ENCODE measurements at regions not wholly inside any gene's neighbourhood (a gene's known extent, or its start where the extent isn't known, plus 50 kb on each side); places are given as distances from the start of the nearest gene placed in this dataset.

DNA sequence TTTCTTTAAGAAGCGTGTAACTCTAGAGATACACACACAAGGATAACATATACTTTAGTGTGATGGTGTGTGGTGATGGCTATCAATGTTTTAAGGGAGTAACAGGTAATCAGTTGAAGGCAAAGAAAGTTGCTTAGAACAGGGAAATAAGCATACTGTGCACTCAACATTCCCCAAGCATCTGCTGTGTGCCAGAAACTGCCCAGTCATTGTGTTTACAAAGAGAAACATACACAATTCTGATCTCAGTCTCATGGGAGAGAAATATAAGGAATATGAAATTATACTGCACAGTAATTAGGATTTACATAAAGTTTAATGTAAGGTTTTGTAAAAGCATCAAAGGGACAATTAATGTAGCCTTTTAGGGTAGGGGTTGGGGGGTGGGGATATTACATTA, 224.1 kb upstream of the TYRP1 start:
- no peaks in the 10 kb centered on the region for H3K4me1 ChIP-seq
- H3K4me3 ChIP-seq, result no peak overlapping the region
- H3K27ac ChIP-seq, result no peak overlapping the region
- H3K27me3 ChIP-seq, result no peaks in the 10 kb centered on the region
- 92 to 97% methylated on average over 1 of the region's 1 CpG for WGBS, 2 donors
- no peaks in the 10 kb centered on the region for H3K36me3 ChIP-seq (ENCODE audit: low read depth, missing control alignments)
- intact Hi-C loops (cut with DNase I; ENCODE audit: low total_unique reads), result no loop called here
- DNase-seq, result no peak
- TF ChIP-seq POLR2A (IDR thresholded peaks at IDR 0.05), result no peak
- TF ChIP-seq, protein P1, sequence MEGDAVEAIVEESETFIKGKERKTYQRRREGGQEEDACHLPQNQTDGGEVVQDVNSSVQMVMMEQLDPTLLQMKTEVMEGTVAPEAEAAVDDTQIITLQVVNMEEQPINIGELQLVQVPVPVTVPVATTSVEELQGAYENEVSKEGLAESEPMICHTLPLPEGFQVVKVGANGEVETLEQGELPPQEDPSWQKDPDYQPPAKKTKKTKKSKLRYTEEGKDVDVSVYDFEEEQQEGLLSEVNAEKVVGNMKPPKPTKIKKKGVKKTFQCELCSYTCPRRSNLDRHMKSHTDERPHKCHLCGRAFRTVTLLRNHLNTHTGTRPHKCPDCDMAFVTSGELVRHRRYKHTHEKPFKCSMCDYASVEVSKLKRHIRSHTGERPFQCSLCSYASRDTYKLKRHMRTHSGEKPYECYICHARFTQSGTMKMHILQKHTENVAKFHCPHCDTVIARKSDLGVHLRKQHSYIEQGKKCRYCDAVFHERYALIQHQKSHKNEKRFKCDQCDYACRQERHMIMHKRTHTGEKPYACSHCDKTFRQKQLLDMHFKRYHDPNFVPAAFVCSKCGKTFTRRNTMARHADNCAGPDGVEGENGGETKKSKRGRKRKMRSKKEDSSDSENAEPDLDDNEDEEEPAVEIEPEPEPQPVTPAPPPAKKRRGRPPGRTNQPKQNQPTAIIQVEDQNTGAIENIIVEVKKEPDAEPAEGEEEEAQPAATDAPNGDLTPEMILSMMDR (IDR thresholded peaks at IDR 0.05), result no peak
- no peaks in the 10 kb centered on the region for H3K9me3 ChIP-seq

DNA sequence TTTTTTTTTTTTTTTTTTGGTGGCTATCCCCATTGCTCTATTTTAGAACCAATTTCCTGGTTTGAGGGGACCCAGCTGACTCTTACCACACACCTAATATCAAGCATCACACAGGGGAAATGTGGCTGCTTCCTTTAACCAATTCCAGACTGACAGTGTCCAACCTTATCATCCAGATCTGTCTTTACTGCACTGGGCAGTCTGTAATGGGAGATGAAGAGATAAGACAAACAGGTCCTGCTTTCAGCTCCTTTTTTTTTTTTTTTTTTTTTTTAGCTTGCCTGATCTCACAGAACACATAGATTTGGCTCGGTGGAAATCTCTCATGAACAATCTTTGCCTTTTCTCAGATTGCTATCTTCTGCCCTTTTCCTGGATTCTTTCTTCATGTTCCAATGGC, 198.8 kb upstream of the TYRP1 start:
- WGBS, 2 donors, result 91 to 92% methylated on average over 1 of the region's 1 CpG
- intact Hi-C loops (cut with DNase I; ENCODE audit: low total_unique reads), result no loop called here
- no peak for DNase-seq

DNA sequence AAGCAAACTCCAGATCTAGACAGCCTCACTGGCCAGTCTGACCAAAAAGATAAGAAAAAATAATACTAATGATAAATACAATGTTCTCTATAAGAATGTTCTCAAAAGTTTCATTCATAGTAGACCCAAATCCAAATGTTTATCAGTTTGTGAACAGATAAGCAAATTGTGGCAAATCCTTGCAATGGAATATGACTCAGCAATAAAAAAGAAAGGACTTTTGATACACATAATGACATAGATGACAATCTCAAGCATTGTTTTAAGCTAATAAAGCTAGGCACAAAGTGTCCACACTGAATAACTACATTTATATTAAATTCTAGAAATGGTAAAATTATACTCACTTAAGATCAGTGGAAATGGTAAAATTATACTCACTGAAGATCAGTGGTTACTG, 195.4 kb upstream of the TYRP1 start:
- no peaks in the 10 kb centered on the region for H3K9me3 ChIP-seq
- no peak overlapping the region for H3K27ac ChIP-seq
- no peak overlapping the region for H3K4me3 ChIP-seq
- no peaks in the 10 kb centered on the region for H3K36me3 ChIP-seq (ENCODE audit: low read depth, missing control alignments)
- TF ChIP-seq POLR2A (IDR thresholded peaks at IDR 0.05), result no peak
- TF ChIP-seq, protein P1 (IDR thresholded peaks at IDR 0.05), result no peak
- DNase-seq, result no peak
- no peaks in the 10 kb centered on the region for H3K27me3 ChIP-seq
- intact Hi-C loops (cut with DNase I; ENCODE audit: low total_unique reads), result no loop called here
- H3K4me1 ChIP-seq, result no peaks in the 10 kb centered on the region

More for the DNA sequence above, 198.8 kb upstream of the TYRP1 start:
- Histone ChIP-seq H3K9me3 (no peaks in the 10 kb centered on the region), H3K4me3 (no peak overlapping the region), H3K4me1 (no peaks in the 10 kb centered on the region), H3K27me3 (no peaks in the 10 kb centered on the region), H3K36me3 (ENCODE audit: low read depth, missing control alignments) (no peaks in the 10 kb centered on the region), H3K27ac (no peak overlapping the region)
- TF ChIP-seq, protein P1 (IDR thresholded peaks at IDR 0.05), result no peak
- no peak for TF ChIP-seq POLR2A (IDR thresholded peaks at IDR 0.05)

DNA sequence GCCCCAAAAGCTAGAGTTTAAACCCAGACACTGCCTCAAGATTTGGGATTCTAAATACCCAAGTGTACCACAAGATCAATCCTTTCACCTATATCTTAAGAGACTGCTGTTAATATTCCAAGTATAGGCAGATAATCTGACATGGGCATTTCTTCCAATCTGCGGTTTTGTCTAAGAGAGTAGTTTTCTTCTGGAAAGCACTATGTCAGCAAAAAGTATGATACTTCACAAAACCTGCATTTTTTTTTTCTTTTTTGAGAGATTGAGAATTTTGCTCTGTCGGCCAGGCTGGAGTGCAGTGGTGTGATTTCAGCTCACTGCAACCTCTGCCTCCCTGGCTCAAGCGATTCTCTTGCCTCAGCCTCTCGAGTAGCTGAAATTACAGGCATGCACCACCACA, 190.7 kb upstream of the TYRP1 start:
- H3K27me3 ChIP-seq, result no peaks in the 10 kb centered on the region

DNA sequence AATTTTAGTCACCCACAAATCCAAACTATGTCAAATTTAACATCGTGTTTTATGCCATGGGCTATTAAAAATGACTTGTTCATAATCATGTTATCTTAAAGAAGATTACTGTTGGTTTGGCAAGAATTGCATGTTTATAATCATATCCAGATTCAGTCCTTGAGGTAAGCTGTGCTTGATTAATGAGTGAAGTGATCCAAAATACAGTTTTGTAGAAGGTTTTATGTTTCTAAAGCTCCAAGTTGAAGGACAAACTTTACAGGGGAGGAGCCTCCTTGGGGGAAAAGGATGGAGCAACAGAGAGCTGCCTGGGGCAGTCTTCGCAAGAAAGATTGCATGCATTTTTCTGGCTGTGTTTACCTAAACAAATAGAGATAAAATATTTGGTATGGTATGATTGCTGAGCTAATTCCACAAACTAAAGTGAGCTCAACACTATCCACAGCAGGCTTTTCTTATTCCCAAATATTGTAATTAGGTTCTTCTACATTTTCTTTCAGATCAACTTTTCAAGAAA, 189.5 kb upstream of the TYRP1 start:
- Histone ChIP-seq H3K4me1 (no peaks in the 10 kb centered on the region), H3K36me3 (ENCODE audit: low read depth, missing control alignments) (no peaks in the 10 kb centered on the region), H3K4me3 (no peak overlapping the region), H3K27me3 (no peaks in the 10 kb centered on the region), H3K27ac (no peak overlapping the region), H3K9me3 (no peaks in the 10 kb centered on the region)
- intact Hi-C loops (cut with DNase I; ENCODE audit: low total_unique reads), result no loop called here
- TF ChIP-seq POLR2A (IDR thresholded peaks at IDR 0.05), result no peak
- TF ChIP-seq, protein P1 (IDR thresholded peaks at IDR 0.05), result no peak
- DNase-seq, result no peak
- WGBS, 2 donors, result 40 to 44% methylated on average over 2 of the region's 2 CpGs

More for the DNA sequence above, 190.7 kb upstream of the TYRP1 start:
- Histone ChIP-seq H3K27ac (no peak overlapping the region), H3K4me1 (no peaks in the 10 kb centered on the region), H3K36me3 (ENCODE audit: low read depth, missing control alignments) (no peaks in the 10 kb centered on the region), H3K9me3 (no peaks in the 10 kb centered on the region), H3K4me3 (no peak overlapping the region)
- intact Hi-C loops (cut with DNase I; ENCODE audit: low total_unique reads), result no loop called here
- TF ChIP-seq, protein P1 (IDR thresholded peaks at IDR 0.05), result no peak
- TF ChIP-seq POLR2A (IDR thresholded peaks at IDR 0.05), result no peak
- WGBS, 2 donors, result 85 to 89% methylated on average over 4 of the region's 4 CpGs
- no peak for DNase-seq
